ENCODE measurements at regions not wholly inside any gene's neighbourhood (a gene's known extent, or its start where the extent isn't known, plus 50 kb on each side); places are given as distances from the start of the nearest gene placed in this dataset.

DNA sequence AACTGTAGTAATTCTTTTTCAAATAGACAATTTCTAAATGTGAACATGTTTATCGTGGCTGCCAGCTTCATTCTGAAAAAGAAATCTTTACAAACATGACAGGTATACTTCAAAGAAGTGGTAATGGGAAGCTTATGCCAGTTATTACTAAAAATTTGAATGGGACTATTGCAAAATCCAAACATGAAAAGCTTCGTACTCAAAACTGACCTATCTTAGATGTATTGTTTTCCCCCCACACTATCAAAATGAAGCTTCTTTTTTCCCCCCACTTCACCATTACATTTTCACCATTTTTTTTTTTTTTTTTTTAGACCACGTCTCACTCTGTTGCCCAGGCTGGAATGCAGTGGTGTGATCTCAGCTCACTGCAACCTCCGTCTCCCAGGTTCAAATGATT lies 50.4 kb upstream of the SERTAD2 start:
- no peak for DNase-seq
- intact Hi-C loops (cut with DNase I): no loop called here
- no peaks in the 10 kb centered on the region for H3K27me3 ChIP-seq
- no peak overlapping the region for H3K27ac ChIP-seq
- no peaks in the 10 kb centered on the region for H3K4me1 ChIP-seq
- H3K36me3 ChIP-seq: no peaks in the 10 kb centered on the region
- no peak overlapping the region for H3K4me3 ChIP-seq
- TF ChIP-seq, protein P1, sequence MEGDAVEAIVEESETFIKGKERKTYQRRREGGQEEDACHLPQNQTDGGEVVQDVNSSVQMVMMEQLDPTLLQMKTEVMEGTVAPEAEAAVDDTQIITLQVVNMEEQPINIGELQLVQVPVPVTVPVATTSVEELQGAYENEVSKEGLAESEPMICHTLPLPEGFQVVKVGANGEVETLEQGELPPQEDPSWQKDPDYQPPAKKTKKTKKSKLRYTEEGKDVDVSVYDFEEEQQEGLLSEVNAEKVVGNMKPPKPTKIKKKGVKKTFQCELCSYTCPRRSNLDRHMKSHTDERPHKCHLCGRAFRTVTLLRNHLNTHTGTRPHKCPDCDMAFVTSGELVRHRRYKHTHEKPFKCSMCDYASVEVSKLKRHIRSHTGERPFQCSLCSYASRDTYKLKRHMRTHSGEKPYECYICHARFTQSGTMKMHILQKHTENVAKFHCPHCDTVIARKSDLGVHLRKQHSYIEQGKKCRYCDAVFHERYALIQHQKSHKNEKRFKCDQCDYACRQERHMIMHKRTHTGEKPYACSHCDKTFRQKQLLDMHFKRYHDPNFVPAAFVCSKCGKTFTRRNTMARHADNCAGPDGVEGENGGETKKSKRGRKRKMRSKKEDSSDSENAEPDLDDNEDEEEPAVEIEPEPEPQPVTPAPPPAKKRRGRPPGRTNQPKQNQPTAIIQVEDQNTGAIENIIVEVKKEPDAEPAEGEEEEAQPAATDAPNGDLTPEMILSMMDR (IDR thresholded peaks at IDR 0.05): no peak
- ATAC-seq: no peak
- H3K9me3 ChIP-seq: no peaks in the 10 kb centered on the region

DNA sequence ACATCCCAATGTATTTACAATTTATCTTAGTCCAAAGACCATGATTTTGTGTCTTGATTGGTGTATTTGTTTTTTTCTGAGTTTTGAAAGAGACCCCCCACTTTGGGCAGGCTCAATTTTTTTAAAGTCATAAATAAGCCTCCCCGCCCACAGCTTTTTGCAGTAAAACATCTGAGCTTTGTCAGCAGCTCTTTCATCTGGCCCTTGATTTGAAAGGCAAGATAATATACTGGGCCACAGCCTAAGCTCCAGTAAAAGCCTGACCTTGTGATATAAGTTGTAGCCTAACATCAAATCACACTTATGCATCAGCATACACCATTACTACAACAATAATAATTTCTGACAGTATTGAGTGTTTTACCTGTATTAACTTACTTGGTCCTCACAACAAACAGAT lies 51.3 kb upstream of the SERTAD2 start:
- H3K27ac ChIP-seq: no peak overlapping the region
- ATAC-seq (no peak), DNase-seq (no peak)
- no peaks in the 10 kb centered on the region for H3K4me1 ChIP-seq
- H3K36me3 ChIP-seq: no peaks in the 10 kb centered on the region
- no peaks in the 10 kb centered on the region for H3K9me3 ChIP-seq
- TF ChIP-seq, protein P1 (IDR thresholded peaks at IDR 0.05): no peak
- H3K27me3 ChIP-seq: no peaks in the 10 kb centered on the region
- no peak overlapping the region for H3K4me3 ChIP-seq
- intact Hi-C loops (cut with DNase I): no loop called here

DNA sequence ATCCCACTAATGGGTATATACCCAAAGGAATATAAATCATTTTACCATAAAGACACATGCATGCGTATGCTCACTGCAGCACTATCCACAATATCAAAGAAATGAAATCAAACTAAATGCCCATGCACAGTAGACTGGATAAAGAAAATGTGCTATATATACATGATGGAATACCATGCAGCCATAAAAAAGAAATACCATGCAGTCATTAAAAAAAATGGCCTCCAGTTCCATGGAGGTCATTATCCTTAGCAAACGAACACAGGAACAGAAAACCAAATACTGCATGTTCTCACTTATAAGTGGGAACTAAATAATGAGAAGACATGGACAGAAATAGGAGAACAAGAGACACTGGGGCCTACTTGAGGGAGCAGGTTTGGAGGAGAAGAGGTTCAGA lies 53.6 kb upstream of the SERTAD2 start:
- intact Hi-C loops (cut with DNase I): no loop called here
- TF ChIP-seq, protein P1 (IDR thresholded peaks at IDR 0.05): no peak
- no peaks in the 10 kb centered on the region for H3K9me3 ChIP-seq
- no peak for DNase-seq
- H3K27me3 ChIP-seq: no peaks in the 10 kb centered on the region
- H3K27ac ChIP-seq: no peak overlapping the region
- ATAC-seq: no peak
- no peaks in the 10 kb centered on the region for H3K4me1 ChIP-seq
- no peak overlapping the region for H3K4me3 ChIP-seq
- no peaks in the 10 kb centered on the region for H3K36me3 ChIP-seq

DNA sequence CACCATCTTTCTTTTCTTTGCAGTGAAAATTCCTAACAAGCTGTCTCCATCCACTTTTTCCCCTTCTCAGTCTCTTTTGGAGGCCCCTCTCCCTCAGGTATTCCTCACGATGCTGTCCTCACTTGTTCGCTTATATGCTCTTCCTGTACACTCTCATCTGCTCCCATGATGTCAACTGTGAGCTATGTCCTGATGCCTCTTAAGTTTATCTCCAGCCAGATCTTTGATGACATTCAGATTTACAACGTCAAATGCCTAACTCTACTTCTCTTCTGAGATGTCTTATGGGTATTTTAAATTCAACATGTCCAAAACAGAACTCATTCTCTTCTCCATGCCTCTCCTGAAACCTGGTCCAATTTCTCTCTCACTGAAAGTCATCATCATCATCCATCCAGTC lies 55.1 kb upstream of the SERTAD2 start:
- H3K9me3 ChIP-seq: no peaks in the 10 kb centered on the region
- intact Hi-C loops (cut with DNase I): no loop called here
- no peak overlapping the region for H3K27ac ChIP-seq
- ATAC-seq (no peak), DNase-seq (no peak)
- TF ChIP-seq, protein P1 (IDR thresholded peaks at IDR 0.05): no peak
- H3K36me3 ChIP-seq: no peaks in the 10 kb centered on the region
- H3K4me3 ChIP-seq: no peak overlapping the region
- H3K4me1 ChIP-seq: no peaks in the 10 kb centered on the region
- H3K27me3 ChIP-seq: no peaks in the 10 kb centered on the region

DNA sequence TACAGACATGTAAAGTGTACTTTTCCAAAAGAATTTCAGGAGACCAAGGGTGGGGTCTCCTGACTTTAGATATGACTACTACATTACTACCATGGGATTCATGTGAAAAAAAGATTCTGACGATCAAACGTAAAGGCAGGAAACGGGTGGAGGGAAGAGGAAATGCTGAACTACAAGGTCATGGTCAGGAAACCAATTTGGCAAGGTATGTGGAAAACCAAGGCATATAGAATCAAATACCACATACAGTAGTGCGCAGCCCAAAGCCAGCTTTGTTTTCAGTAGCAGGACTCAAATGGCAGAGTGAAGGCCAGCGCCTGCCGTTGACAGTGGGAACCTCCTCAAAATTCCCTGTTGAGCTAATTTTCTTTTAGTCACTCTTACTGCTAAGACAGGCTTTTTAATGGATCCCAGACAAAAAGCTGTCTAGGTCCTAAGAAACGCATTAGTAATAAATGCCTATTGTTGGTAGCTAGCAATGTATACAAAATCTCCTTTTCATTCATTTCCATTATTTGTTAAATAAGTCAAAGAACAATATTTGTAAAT lies 57.6 kb upstream of the SERTAD2 start:
- Histone ChIP-seq H3K9me3 (no peaks in the 10 kb centered on the region), H3K27me3 (no peaks in the 10 kb centered on the region), H3K4me1 (no peaks in the 10 kb centered on the region), H3K36me3 (no peaks in the 10 kb centered on the region), H3K27ac (no peak overlapping the region), H3K4me3 (no peak overlapping the region)
- TF ChIP-seq, protein P1 (IDR thresholded peaks at IDR 0.05): no peak
- ATAC-seq (no peak), DNase-seq (no peak)
- intact Hi-C loops (cut with DNase I): no loop called here

DNA sequence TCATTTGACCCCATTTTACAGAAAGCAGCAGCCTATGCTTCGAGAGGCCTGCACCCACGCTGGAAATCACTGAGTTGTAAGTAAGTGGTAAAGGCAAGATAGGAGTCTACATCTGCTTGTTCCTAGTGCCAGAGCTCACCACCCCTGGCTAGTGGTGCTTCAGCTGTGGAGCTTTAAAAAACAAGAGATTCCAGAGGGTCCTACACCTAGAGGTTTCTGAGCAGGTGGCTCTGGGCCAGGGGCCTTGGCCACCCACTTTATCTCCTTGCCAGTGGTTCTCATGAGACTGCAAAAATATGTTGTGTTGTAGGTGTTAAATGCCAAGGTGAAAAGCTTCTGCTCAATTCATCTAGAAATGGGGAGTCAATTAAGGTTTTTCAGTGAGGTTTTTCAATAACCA lies 60.0 kb upstream of the SERTAD2 start:
- DNase-seq: no peak
- Histone ChIP-seq H3K36me3 (no peaks in the 10 kb centered on the region), H3K27ac (no peak overlapping the region), H3K4me1 (no peaks in the 10 kb centered on the region), H3K9me3 (no peaks in the 10 kb centered on the region), H3K27me3 (no peaks in the 10 kb centered on the region), H3K4me3 (no peak overlapping the region)
- intact Hi-C loops (cut with DNase I): no loop called here
- no peak for ATAC-seq
- TF ChIP-seq, protein P1 (IDR thresholded peaks at IDR 0.05): no peak

Measured in upper lobe of right lung (tissue), 1 donor.